HUES6 (cell line): ENCODE measurements at regions not wholly inside any gene's neighbourhood (a gene's known extent, or its start where the extent isn't known, plus 50 kb on each side); places are given as distances from the start of the nearest gene placed in this dataset.
"Not testable (repeated sequence)": the region's sequence is repeated elsewhere in the genome, so short reads cannot be mapped to it uniquely, and the experiment has no call there.

Experiments used
- H3K27ac ChIP-seq: 2 replicates; pipeline ENCODE4 v1.7.0; 2013; ENCODE audit warnings: low read depth, mild to moderate bottlenecking, low read length, inconsistent platforms
- H3K27me3 ChIP-seq: 2 replicates; pipeline ENCODE4 v1.6.1; 2013; ENCODE audit warnings: low read length; ENCODE audit not compliant: control insufficient read depth, insufficient read depth
- H3K36me3 ChIP-seq: 2 replicates; pipeline ENCODE4 v1.6.1; 2013; ENCODE audit warnings: low read length; ENCODE audit not compliant: control insufficient read depth, insufficient read depth
- H3K4me1 ChIP-seq: 2 replicates; pipeline ENCODE4 v1.6.1; 2013; ENCODE audit warnings: low read length; ENCODE audit not compliant: control insufficient read depth, insufficient read depth
- H3K4me3 ChIP-seq: 2 replicates; pipeline ENCODE4 v1.5.1; 2013; ENCODE audit warnings: low read depth, low read length
- H3K9ac ChIP-seq: one replicate; pipeline ENCODE4 v1.6.1; 2013; ENCODE audit warnings: mild to moderate bottlenecking, low read length
- H3K9me3 ChIP-seq: 2 replicates; pipeline ENCODE4 v1.6.1; 2013; ENCODE audit warnings: low read depth, low read length; ENCODE audit not compliant: control insufficient read depth, insufficient read depth

GRCh38 chr2:65577654-65578053 lies 145.3 kb upstream of the SPRED2 start:
- Histone ChIP-seq H3K27me3 (no peaks in the 10 kb centered on the region), H3K9ac (no peak overlapping the region), H3K9me3 (no peaks in the 10 kb centered on the region), H3K4me1 (peaks cover 27% of the 10 kb centered on the region; the same call in 1 of the 2 replicates), H3K27ac (no peak overlapping the region), H3K4me3 (no peak overlapping the region), H3K36me3 (no peaks in the 10 kb centered on the region)

DNA sequence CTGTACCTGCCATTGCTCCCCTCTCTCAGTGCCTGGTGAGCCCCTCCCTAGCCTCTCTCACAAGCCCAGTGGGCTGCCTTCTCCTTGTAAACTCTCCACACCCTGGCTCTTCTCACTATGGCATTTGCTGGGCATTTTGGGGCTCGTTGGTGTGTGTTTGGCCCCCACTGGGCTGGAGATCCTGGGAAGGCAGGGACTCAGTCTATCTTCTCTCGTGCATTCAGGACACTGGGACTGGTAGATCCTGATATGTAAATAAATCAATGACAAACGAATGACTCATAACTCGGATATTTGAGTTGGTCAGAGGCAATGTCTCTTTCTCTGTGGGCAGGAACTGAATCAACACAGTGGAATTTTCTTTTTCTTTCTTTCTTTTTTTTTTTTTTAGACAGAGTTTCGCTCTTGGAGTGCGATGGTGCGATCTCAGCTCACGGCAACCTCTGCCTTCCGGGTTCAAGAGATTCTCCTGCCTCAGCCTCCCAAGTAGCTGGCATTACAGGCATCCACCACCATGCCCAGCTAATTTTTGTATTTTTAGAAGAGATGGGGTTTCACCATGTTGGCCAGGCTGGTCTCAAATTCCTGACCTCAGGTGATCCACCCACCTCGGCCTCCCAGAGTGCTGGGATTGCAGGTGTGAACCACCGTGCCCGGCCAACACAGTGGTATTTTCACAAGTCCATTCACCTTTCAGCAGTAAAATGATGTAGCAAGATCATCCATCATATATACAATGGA lies 144.6 kb upstream of the SPRED2 start:
- Histone ChIP-seq H3K36me3 (no peaks in the 10 kb centered on the region), H3K9me3 (no peaks in the 10 kb centered on the region), H3K27ac (no peak overlapping the region), H3K27me3 (no peaks in the 10 kb centered on the region), H3K4me1 (peaks cover 27% of the 10 kb centered on the region; the same call in 1 of the 2 replicates), H3K4me3 (no peak overlapping the region), H3K9ac (peak overlapping the region; percentile 58)

- H3K9me3 ChIP-seq = no peaks in the 10 kb centered on the region
- no peaks in the 10 kb centered on the region for H3K27me3 ChIP-seq
- no peaks in the 10 kb centered on the region for H3K36me3 ChIP-seq
- no peak overlapping the region for H3K9ac ChIP-seq
- peaks cover 27% of the 10 kb centered on the region; the same call in 1 of the 2 replicates for H3K4me1 ChIP-seq
- H3K4me3 ChIP-seq = no peak overlapping the region
- no peak overlapping the region for H3K27ac ChIP-seq
Measured at GRCh38 chr2:65576278-65576677, 143.9 kb upstream of the SPRED2 start.

GRCh38 chr2:65574993-65575392 lies 142.6 kb upstream of the SPRED2 start:
- peaks cover 21% of the 10 kb centered on the region; the same call in 1 of the 2 replicates for H3K4me1 ChIP-seq
- no peaks in the 10 kb centered on the region for H3K27me3 ChIP-seq
- no peaks in the 10 kb centered on the region for H3K9me3 ChIP-seq
- H3K4me3 ChIP-seq = no peak overlapping the region
- H3K36me3 ChIP-seq = no peaks in the 10 kb centered on the region
- no peak overlapping the region for H3K9ac ChIP-seq
- H3K27ac ChIP-seq = no peak overlapping the region

DNA sequence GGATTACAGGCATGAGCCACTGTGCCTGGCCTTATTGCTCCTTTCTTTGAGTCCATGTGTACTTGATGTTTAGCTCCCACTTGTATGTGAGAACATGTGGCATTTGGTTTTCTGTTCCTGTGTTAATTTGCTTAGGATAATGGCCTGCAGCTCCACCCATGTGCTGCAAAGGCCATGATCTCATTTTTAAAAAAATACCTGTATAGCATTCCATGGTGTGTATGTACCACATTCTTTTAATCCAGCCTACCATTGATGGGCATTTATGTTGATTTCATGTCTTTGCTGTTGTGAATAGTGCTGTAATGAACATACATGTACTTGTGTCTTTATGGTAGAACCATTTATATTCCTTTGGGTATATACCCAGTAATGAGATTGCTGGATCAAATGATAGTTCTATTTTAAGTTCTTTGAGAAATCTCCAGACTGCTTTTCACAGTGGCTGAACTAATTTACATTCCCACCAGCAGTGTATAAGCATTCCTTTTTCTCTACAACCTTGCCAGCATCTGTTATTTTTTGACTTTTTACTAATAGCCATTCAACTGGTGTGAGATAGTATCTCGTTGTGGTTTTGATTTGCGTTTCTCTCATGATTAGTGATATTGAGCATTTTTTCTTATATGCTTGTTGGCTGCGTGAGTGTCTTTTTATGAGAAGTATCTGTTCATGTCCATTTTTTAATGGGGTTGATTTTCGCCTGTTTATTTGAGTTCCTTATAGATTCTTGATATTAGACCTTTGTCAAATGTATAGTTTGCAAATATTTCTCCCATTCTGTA lies 136.4 kb upstream of the SPRED2 start:
- H3K9ac ChIP-seq, H3K27ac ChIP-seq, H3K36me3 ChIP-seq, H3K9me3 ChIP-seq, H3K4me3 ChIP-seq: not testable (repeated sequence)
- Histone ChIP-seq H3K4me1 (peaks cover 19% of the 10 kb centered on the region), H3K27me3 (peaks cover 20% of the 10 kb centered on the region)

DNA sequence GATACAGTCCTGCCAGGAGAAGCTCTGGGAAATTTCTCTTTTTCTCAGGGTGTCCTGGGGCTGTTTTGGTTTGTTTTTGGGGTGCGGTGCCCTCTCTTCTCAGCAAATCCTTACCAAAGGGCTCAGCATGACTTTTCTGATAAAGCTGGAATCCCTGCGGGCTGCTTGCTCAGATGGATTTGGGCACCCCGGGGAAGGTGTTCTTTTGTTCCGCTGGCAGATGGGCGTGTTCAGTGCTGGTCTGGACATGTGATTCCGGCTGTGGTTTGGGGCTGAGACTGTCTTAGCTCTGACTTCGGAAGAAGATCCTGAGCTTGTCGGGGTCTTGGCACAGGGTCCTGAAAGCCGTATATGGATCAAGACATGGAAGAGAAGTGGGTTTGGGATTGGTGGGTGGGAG lies 134.2 kb upstream of the SPRED2 start:
- H3K9ac ChIP-seq = peak overlapping the region; percentile 68
- no peaks in the 10 kb centered on the region for H3K36me3 ChIP-seq
- peak overlapping the region; percentile 30; the same call in 1 of the 2 replicates for H3K4me3 ChIP-seq
- peak overlapping the region; percentile 31; the same call in 1 of the 2 replicates for H3K27ac ChIP-seq
- H3K4me1 ChIP-seq = peaks cover 19% of the 10 kb centered on the region
- peaks cover 20% of the 10 kb centered on the region for H3K27me3 ChIP-seq
- H3K9me3 ChIP-seq = no peaks in the 10 kb centered on the region

DNA sequence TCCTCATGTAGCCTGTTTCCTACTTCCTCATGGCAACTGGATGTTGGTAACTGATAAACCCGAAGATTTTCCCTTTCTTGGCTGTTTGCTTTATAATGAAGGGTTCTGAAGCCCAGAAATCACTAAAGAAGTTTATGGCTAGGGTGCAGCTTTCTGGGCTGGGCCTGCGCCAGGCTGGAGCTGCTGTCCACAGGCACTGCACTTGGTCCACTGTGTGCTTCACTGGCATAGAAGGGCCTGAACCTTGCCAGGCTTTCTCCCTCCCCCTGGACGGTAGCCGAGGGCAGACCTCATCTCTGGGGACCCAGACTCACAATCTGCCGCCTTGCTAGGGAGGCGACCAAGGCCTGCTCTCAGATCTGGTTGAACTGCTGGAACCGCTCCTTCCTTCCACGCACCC lies 133.3 kb upstream of the SPRED2 start:
- no peak overlapping the region for H3K27ac ChIP-seq

GRCh38 chr2:65564299-65564698 lies 131.9 kb upstream of the SPRED2 start:
- Histone ChIP-seq H3K4me3 (no peak overlapping the region), H3K27me3 (peaks cover 20% of the 10 kb centered on the region), H3K9me3 (no peaks in the 10 kb centered on the region), H3K4me1 (peaks cover 22% of the 10 kb centered on the region), H3K9ac (no peak overlapping the region), H3K27ac (no peak overlapping the region), H3K36me3 (no peaks in the 10 kb centered on the region)

More for the DNA sequence above, 133.3 kb upstream of the SPRED2 start:
- Histone ChIP-seq H3K9me3 (no peaks in the 10 kb centered on the region), H3K4me1 (peaks cover 19% of the 10 kb centered on the region), H3K9ac (no peak overlapping the region), H3K27me3 (peaks cover 20% of the 10 kb centered on the region), H3K36me3 (no peaks in the 10 kb centered on the region), H3K4me3 (no peak overlapping the region)

DNA sequence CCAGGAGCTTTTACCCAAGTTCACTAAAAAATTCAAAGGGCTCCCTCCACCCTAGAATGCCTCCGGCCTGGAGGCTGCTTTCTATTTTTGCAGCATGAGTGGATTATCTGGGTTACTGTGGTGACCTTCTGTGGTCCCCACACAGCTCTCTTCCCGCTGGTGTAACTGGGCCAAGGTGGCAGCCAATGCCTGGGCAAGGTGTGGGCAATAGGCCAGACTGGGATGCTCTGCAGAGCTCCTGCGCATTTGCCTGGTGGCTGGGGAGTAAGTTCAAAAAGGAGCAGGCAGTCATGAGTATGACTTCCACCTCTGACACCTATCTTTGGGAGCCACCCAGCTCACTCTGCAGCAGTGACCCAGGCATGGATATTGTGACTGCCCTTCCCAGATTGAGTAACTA lies 130.5 kb upstream of the SPRED2 start:
- Histone ChIP-seq H3K9me3 (no peaks in the 10 kb centered on the region), H3K9ac (no peak overlapping the region)

GRCh38 chr2:65558743-65559142 lies 126.3 kb upstream of the SPRED2 start:
- Histone ChIP-seq H3K4me3 (peak overlapping the region; percentile 27), H3K9ac (peak overlapping the region; percentile 41), H3K27me3 (peaks cover 23% of the 10 kb centered on the region), H3K4me1 (peaks cover 26% of the 10 kb centered on the region), H3K9me3 (no peaks in the 10 kb centered on the region), H3K36me3 (no peaks in the 10 kb centered on the region), H3K27ac (peak overlapping the region; percentile 68)

More for the DNA sequence above, 130.5 kb upstream of the SPRED2 start:
- Histone ChIP-seq H3K36me3 (no peaks in the 10 kb centered on the region), H3K4me1 (peaks cover 35% of the 10 kb centered on the region), H3K27ac (no peak overlapping the region), H3K27me3 (peaks cover 20% of the 10 kb centered on the region), H3K4me3 (no peak overlapping the region)
